KMS-11 (cell line): ENCODE measurements at regions not wholly inside any gene's neighbourhood (a gene's known extent, or its start where the extent isn't known, plus 50 kb on each side); places are given as distances from the start of the nearest gene placed in this dataset.
"Not testable (repeated sequence)": the region's sequence is repeated elsewhere in the genome, so short reads cannot be mapped to it uniquely, and the experiment has no call there.

Source experiments
- H2AFZ ChIP-seq: fragments of 200-600 bp; sonication (generic); 2 replicates; pipeline ENCODE4 v1.6.1; 2016; ENCODE audit warnings: antibody characterized with exemption, mixed run types, low read depth
- H3K27ac ChIP-seq: fragments of 200-600 bp; sonication (generic); 2 replicates; pipeline ENCODE4 v1.6.1; 2016; ENCODE audit warnings: mild to moderate bottlenecking, mixed run types
- H3K27me3 ChIP-seq: fragments of 200-600 bp; sonication (generic); 2 replicates; pipeline ENCODE4 v1.6.1; 2017; ENCODE audit warnings: mild to moderate bottlenecking, low read depth, mixed run types, moderate library complexity; ENCODE audit not compliant: insufficient read depth
- H3K36me3 ChIP-seq: fragments of 200-600 bp; sonication (generic); 2 replicates; pipeline ENCODE4 v1.6.1; 2017; ENCODE audit warnings: mild to moderate bottlenecking, mixed run types; ENCODE audit not compliant: insufficient read depth
- H3K4me1 ChIP-seq: fragments of 200-600 bp; sonication (generic); 2 replicates; pipeline ENCODE4 v1.6.1; 2016; ENCODE audit warnings: mild to moderate bottlenecking, low read depth, mixed run types; ENCODE audit not compliant: poor library complexity, severe bottlenecking
- H3K4me2 ChIP-seq: fragments of 200-600 bp; sonication (generic); 2 replicates; pipeline ENCODE4 v1.7.0; 2016; ENCODE audit warnings: mild to moderate bottlenecking, mixed run types
- H3K4me3 ChIP-seq: fragments of 200-600 bp; sonication (generic); IDR thresholded peaks from 2 replicates; pipeline ENCODE4 v1.6.1; 2017; ENCODE audit warnings: low read depth, low read length, mixed read lengths; ENCODE audit not compliant: insufficient read depth
- H3K79me2 ChIP-seq: fragments of 200-600 bp; sonication (generic); 2 replicates; pipeline ENCODE4 v1.6.1; 2016; ENCODE audit warnings: low read depth, mixed run types; ENCODE audit not compliant: insufficient read depth
- H3K9ac ChIP-seq: fragments of 200-600 bp; sonication (generic); 2 replicates; pipeline ENCODE4 v1.6.1; 2016; ENCODE audit warnings: mild to moderate bottlenecking, mixed run types
- H4K20me1 ChIP-seq: fragments of 200-600 bp; sonication (generic); 2 replicates; pipeline ENCODE4 v1.6.1; 2016; ENCODE audit warnings: mild to moderate bottlenecking, mixed run types; ENCODE audit not compliant: insufficient read depth
- CTCF ChIP-seq: fragments of 200-600 bp; sonication (generic); conservative IDR thresholded peaks from 2 replicates; pipeline ENCODE4 v1.6.1; 2017; ENCODE audit warnings: low read depth, mild to moderate bottlenecking, antibody characterized with exemption, low read length, moderate library complexity, mixed read lengths

- no peaks in the 10 kb centered on the region for H3K36me3 ChIP-seq
- TF ChIP-seq CTCF, result no peak
- no peak overlapping the region for H2AFZ ChIP-seq
These were observed 367.7 kb upstream of the PPP2R3A start for GRCh38 chr3:135597855-135598254.

DNA sequence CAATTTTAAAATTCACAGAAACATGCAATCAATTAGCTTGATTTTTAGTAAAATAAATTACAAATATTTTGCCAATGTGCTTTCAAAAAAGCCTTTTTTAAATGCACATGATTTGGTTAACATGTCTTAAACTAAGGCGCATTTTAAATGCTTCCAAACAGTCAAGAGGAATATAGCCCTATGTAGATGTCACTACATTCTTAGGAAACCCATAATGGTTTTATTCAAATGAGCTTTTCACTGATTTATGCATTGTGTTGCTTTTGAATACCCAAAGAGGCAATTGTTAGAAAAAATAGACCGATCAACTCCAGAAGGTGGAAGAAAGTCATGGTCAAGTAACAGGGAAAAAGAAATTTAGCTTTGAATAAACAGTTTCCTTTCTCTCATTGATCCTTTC lies 366.9 kb upstream of the PPP2R3A start:
- Histone ChIP-seq H3K4me1 (no peaks in the 10 kb centered on the region), H3K27ac (no peak overlapping the region), H3K79me2 (no peaks in the 10 kb centered on the region), H2AFZ (no peak overlapping the region), H3K27me3 (no peaks in the 10 kb centered on the region), H3K4me3 (no peak overlapping the region), H3K36me3 (no peaks in the 10 kb centered on the region), H3K9ac (no peak overlapping the region), H3K4me2 (no peak overlapping the region), H4K20me1 (no peaks in the 10 kb centered on the region)
- TF ChIP-seq CTCF, result no peak

More at GRCh38 chr3:135597855-135598254, 367.7 kb upstream of the PPP2R3A start:
- Histone ChIP-seq H3K9ac (no peak overlapping the region), H3K79me2 (no peaks in the 10 kb centered on the region), H3K27ac (no peak overlapping the region), H3K4me2 (no peak overlapping the region), H4K20me1 (no peaks in the 10 kb centered on the region), H3K4me3 (no peak overlapping the region), H3K4me1 (no peaks in the 10 kb centered on the region), H3K27me3 (no peaks in the 10 kb centered on the region)

DNA sequence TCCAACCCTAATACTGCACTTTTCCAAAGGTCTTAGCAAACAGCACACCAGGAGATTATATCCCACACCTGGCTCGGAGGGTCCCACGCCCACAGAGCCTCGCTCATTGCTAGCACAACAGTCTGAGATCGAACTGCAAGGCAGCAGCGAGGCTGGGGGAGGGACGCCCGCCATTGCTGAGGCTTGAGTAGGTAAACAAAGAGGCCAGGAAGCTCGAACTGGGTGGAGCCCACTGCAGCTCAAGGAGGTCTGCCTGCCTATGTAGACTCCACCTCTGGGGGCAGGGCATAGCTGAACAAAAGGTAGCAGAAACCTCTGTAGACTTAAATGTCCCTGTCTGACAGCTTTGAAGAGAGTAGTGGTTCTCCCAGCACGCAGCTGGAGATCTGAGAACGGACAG lies 361.0 kb upstream of the PPP2R3A start:
- not testable (repeated sequence) for H3K36me3 ChIP-seq, H3K27me3 ChIP-seq, H3K4me3 ChIP-seq, H3K4me1 ChIP-seq, H3K9ac ChIP-seq, H3K79me2 ChIP-seq, H2AFZ ChIP-seq, H3K27ac ChIP-seq, H3K4me2 ChIP-seq, H4K20me1 ChIP-seq

DNA sequence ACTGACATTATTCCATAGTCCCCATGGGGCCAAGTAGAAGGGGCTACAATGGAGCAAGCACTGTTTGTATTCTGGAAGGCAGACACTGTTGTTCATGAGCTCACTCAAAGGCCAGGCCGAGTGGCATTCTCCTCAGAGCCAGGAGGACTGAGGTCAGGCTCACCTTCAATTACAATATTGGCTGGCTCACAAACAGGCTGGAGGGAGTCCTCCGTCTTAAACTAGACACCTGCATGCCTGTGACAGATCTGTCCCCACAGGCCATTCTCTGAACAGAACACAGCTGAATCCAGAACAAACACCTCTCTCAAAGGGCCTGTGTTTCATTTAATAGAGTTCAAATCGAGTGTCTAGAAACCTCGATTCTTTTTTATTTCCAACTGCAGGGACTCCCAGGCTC lies 347.4 kb upstream of the PPP2R3A start:
- H3K4me3 ChIP-seq, result no peak overlapping the region
- H3K4me1 ChIP-seq, result no peaks in the 10 kb centered on the region
- no peak overlapping the region for H2AFZ ChIP-seq
- H4K20me1 ChIP-seq, result no peaks in the 10 kb centered on the region
- no peaks in the 10 kb centered on the region for H3K36me3 ChIP-seq
- H3K27ac ChIP-seq, result no peak overlapping the region
- no peak overlapping the region for H3K4me2 ChIP-seq
- no peaks in the 10 kb centered on the region for H3K79me2 ChIP-seq
- no peaks in the 10 kb centered on the region for H3K27me3 ChIP-seq
- no peak for TF ChIP-seq CTCF
- H3K9ac ChIP-seq, result no peak overlapping the region

DNA sequence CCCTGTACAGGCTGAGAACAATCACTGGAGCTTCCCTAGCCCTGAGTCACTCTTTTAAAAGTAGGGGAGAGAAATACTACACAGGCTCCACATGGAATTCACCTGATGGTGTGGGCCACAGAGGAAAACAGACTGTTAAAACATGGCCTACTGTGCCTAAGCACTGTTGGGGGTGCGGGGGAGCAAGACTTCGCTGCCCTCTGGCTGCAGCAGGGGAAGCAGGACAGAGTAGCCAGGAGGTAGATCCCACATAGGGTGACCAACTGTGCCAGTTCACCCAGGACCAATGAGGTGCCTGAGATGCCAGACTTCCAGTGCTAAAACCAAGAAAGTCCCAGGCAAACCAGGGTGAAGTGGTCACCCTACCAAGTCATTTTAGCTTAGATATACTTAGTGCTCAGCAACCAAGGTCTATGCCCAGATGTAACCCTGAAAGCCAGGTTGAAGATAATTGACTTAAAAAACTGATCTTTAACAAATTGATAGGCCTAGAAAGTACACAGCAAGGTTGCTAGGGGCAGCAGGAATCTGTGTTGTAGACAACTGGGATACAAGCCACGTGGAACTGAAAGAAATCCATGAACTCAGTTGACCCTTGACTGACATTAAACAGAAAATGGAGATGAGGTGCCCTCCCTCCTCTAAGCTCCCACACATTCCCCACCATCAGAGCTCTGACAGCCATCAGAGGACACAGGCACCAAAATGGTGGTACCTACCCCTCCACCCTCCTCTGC lies 344.2 kb upstream of the PPP2R3A start:
- no peak overlapping the region for H2AFZ ChIP-seq
- no peaks in the 10 kb centered on the region for H3K79me2 ChIP-seq
- no peaks in the 10 kb centered on the region for H3K4me1 ChIP-seq
- H3K27me3 ChIP-seq, result no peaks in the 10 kb centered on the region
- H3K4me2 ChIP-seq, result no peak overlapping the region
- H3K36me3 ChIP-seq, result no peaks in the 10 kb centered on the region
- no peak overlapping the region for H3K9ac ChIP-seq
- no peak overlapping the region for H3K27ac ChIP-seq
- no peak for TF ChIP-seq CTCF
- no peaks in the 10 kb centered on the region for H4K20me1 ChIP-seq
- no peak overlapping the region for H3K4me3 ChIP-seq
